PFSK-1 (cell line): ENCODE measurements at regions not wholly inside any gene's neighbourhood (a gene's known extent, or its start where the extent isn't known, plus 50 kb on each side); places are given as distances from the start of the nearest gene placed in this dataset.

Source experiments
- FOXP2 ChIP-seq: optimal IDR thresholded peaks from 2 replicates; pipeline ENCODE3; 2011; ENCODE audit warnings: borderline replicate concordance, control low read depth, inconsistent platforms; ENCODE audit not compliant: insufficient read depth; ENCODE audit errors: extremely low read length, extremely low read depth
- POLR2AphosphoS5 ChIP-seq: IDR thresholded peaks from 2 replicates; pipeline ENCODE4 v1.6.1; 2012; ENCODE audit warnings: low read depth, mild to moderate bottlenecking, control low read depth, low read length, moderate library complexity
- SIN3A ChIP-seq: IDR thresholded peaks from 2 replicates; pipeline ENCODE4 v1.6.1; 2012; ENCODE audit warnings: mild to moderate bottlenecking, low read length, moderate library complexity, borderline replicate concordance; ENCODE audit not compliant: insufficient read depth
- TAF1 ChIP-seq: IDR thresholded peaks from 2 replicates; pipeline ENCODE4 v1.6.1; 2012; ENCODE audit warnings: low read length, control low read depth, borderline replicate concordance; ENCODE audit not compliant: insufficient read depth
- TF ChIP-seq, protein P1 (sequence below), 2 experiments: IDR thresholded peaks; 2 replicates each; pipeline versions ENCODE4 v1.6.1 to v1.8.0; 2011 to 2012; ENCODE audit warnings: low read depth in 2 of 2, low read length in 2 of 2, control low read depth in 1 of 2, inconsistent platforms in 1 of 2, mild to moderate bottlenecking in 1 of 2, moderate library complexity in 1 of 2; ENCODE audit not compliant: insufficient read depth in 1 of 2

- TF ChIP-seq SIN3A (no peak), FOXP2 (no peak)
These were observed 828.4 kb upstream of the DPPA4 start for GRCh38 chr3:110165753-110166152.

GRCh38 chr3:110166791-110167190 lies 829.4 kb upstream of the DPPA4 start:
- TF ChIP-seq SIN3A (no peak), TAF1 (no peak), FOXP2 (no peak), POLR2AphosphoS5 (no peak)
- TF ChIP-seq, protein P1, sequence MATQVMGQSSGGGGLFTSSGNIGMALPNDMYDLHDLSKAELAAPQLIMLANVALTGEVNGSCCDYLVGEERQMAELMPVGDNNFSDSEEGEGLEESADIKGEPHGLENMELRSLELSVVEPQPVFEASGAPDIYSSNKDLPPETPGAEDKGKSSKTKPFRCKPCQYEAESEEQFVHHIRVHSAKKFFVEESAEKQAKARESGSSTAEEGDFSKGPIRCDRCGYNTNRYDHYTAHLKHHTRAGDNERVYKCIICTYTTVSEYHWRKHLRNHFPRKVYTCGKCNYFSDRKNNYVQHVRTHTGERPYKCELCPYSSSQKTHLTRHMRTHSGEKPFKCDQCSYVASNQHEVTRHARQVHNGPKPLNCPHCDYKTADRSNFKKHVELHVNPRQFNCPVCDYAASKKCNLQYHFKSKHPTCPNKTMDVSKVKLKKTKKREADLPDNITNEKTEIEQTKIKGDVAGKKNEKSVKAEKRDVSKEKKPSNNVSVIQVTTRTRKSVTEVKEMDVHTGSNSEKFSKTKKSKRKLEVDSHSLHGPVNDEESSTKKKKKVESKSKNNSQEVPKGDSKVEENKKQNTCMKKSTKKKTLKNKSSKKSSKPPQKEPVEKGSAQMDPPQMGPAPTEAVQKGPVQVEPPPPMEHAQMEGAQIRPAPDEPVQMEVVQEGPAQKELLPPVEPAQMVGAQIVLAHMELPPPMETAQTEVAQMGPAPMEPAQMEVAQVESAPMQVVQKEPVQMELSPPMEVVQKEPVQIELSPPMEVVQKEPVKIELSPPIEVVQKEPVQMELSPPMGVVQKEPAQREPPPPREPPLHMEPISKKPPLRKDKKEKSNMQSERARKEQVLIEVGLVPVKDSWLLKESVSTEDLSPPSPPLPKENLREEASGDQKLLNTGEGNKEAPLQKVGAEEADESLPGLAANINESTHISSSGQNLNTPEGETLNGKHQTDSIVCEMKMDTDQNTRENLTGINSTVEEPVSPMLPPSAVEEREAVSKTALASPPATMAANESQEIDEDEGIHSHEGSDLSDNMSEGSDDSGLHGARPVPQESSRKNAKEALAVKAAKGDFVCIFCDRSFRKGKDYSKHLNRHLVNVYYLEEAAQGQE (IDR thresholded peaks at IDR 0.05; ENCODE audit: insufficient read depth in 1 of 2, low read depth in 2 of 2, low read length in 2 of 2) = no peak

DNA sequence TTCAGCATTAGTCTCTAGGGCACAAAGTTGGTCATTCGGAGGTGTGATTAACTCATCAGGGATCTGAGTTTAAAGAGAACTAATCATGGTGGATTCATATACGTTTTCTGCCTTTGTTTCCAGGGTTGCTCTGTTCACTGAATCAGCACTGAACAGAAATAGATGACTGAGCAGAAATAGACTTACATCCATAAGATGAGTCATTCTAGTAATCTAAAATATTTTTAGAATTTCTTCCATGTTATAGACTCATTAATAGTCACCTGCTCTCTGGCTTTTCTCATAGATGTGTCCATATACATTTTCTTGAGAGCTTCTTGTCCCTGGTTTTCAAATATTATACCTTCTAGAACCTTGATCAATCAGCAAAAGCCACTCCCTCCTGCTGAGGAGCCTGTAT lies 837.6 kb upstream of the DPPA4 start:
- TF ChIP-seq POLR2AphosphoS5 = no peak
- TF ChIP-seq, protein P1 (IDR thresholded peaks at IDR 0.05; ENCODE audit: insufficient read depth in 1 of 2, low read depth in 2 of 2, low read length in 2 of 2) = no peak
- TF ChIP-seq SIN3A = no peak
- TF ChIP-seq TAF1 = no peak
- TF ChIP-seq FOXP2 = no peak

DNA sequence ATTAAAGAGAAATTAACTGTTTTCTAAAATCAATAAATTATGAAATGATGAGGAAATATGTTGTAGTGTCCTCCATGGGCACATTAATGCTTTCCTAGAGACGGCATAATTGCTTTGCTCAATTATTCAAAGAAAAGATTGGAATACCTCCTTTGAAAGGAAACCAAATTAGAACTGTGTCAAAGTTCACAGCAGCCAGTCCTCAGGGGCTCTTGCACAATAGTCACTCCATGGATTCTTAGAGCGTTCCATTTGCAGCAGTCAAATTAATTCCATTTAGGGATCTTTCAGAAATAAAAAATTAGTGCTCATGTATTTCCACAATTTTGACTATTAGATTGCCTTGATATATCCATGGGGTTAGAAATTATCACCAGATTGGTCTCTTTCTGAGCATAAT lies 841.6 kb upstream of the DPPA4 start:
- TF ChIP-seq, protein P1 (IDR thresholded peaks at IDR 0.05; ENCODE audit: insufficient read depth in 1 of 2, low read depth in 2 of 2, low read length in 2 of 2) = no peak
- TF ChIP-seq TAF1 = no peak

- TF ChIP-seq POLR2AphosphoS5 (no peak), TAF1 (no peak), SIN3A (no peak)
- TF ChIP-seq, protein P1 (IDR thresholded peaks at IDR 0.05; ENCODE audit: insufficient read depth in 1 of 2, low read depth in 2 of 2, low read length in 2 of 2) = no peak
These were observed 843.4 kb upstream of the DPPA4 start for GRCh38 chr3:110180733-110181132.
